HG02571 (cell line): ENCODE measurements at regions not wholly inside any gene's neighbourhood (a gene's known extent, or its start where the extent isn't known, plus 50 kb on each side); places are given as distances from the start of the nearest gene placed in this dataset.
"Not testable (repeated sequence)": the region's sequence is repeated elsewhere in the genome, so short reads cannot be mapped to it uniquely, and the experiment has no call there.

Experiments
- ATAC-seq: cut with Tn5 transposase; IDR thresholded peaks from one replicate; pipeline ENCODE4 v1.9.1; 2021; ENCODE audit warnings: mild to moderate bottlenecking, moderate library complexity; ENCODE audit not compliant: unreplicated experiment

DNA sequence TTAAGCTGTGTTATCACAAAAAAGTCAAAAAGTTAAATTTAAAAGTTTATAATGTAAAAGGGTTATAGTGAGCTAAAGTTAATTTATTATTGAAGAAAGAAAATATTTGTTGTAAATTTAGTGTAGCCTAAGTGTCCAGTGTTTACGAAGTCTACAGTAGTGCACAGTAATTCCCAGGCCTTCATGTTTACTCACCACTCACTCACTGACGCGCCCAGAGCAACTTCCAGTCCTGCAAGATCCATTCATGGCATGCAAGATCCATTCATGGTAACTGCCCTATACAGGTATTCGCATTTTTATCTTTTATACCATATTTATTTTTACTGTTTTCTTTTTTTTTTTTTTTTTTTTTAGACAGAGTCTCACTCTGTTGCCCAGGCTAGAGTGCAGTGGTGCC, 69.5 kb downstream of the TPRA1 start:
- ATAC-seq: no peak

DNA sequence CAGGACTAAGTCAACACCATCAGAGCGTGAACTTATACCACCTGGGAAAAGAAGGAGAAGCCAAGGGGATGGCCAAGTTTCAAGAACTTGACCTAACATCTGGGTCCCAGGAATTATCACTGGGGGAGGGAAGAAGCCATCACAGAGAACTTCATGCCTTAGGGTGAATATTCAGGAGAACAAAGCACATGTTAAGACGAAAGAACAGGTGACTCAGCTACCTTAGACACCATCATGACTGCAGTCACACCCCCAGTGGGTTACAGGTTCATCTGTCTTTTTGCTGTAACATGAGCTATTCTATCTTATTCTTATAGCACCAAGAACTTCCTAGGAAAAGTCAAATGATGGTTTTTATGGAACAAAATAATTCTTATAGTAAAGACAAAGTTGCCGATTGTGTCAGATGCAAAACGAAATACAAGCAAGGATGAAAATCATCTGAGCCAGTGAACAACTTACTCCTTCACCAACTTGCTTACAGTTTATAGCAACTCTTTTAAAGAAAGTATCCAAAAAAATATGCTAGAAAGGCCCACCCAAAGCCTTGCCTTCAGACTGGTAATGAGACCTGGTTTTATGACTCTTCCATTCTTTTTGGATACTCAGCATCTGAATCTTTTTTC, 72.0 kb downstream of the TPRA1 start:
- no peak for ATAC-seq

DNA sequence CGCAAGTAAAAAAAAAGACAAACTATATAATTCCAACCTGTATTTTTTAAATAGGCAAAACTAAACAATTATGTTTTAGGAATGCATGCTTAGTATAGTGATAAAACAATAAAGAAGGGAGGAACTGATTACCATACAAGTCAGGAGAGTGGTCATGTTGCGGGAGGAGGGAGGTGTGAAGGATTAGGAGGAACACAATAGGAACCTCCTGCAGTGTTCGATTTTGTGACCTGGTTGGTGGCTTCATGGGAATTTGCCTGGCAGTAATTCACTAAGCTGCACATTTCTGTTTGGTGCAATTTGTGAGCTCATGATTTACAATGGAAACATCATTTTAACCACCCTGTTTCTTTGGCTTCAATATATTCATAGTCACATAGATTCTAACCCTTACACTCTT, 78.3 kb downstream of the TPRA1 start:
- ATAC-seq: no peak

DNA sequence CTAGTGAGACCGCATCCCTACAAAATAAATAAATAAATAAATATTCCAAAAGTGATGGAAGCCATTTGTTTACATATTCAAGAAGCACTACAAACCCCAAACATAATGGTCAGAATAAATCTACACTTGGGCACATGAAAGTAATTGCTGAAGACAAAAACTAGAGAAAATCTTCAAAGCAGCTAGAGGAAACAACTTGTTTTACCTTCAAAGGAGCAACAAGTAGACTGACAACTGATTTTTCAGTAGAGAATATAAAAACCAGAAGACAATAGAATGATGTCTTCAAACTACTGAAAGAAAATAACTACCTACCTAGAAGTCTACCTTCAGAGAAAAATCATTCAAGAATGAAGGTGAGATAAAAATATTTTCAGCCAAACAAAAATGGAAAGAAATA, 89.4 kb downstream of the TPRA1 start:
- ATAC-seq: no peak

DNA sequence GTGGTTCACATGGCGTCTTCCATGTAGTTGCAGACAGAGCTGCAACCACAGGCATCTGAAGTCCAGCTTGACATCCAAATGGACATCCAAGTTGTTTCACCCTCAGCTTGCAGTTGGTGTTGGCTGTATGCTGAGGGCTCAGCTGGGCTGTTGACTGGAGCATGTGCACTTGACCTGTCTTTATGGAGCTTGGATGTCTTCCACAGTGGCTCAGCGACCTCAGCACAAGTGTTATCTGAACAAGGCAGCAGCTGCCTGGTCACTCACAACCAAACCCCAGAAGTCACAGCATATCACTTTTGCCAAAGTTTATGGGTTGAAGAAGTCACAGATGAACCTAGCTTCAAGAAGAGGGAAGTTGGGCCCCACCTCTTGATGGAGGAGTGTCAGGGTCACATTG, 92.9 kb downstream of the TPRA1 start:
- no peak for ATAC-seq

DNA sequence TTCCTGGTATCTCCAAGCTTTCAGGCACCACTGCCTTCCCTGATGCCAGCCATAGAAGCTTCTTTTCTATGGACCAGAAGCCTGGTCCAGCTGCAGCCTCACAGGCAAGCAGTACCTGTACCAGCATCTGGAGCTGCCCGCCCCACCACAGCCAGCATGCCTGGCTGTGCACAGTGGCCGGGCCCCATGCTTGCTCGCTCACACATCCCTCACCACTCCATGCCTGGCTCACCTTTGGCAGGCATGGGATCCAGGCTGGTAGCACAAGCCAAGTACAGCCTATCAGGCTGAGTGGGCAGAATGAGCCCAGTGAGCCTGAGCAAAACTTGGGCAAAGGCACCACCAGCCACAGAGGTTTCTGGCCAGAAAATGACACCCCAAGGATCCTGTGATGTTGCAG, 93.4 kb downstream of the TPRA1 start:
- no peak for ATAC-seq

DNA sequence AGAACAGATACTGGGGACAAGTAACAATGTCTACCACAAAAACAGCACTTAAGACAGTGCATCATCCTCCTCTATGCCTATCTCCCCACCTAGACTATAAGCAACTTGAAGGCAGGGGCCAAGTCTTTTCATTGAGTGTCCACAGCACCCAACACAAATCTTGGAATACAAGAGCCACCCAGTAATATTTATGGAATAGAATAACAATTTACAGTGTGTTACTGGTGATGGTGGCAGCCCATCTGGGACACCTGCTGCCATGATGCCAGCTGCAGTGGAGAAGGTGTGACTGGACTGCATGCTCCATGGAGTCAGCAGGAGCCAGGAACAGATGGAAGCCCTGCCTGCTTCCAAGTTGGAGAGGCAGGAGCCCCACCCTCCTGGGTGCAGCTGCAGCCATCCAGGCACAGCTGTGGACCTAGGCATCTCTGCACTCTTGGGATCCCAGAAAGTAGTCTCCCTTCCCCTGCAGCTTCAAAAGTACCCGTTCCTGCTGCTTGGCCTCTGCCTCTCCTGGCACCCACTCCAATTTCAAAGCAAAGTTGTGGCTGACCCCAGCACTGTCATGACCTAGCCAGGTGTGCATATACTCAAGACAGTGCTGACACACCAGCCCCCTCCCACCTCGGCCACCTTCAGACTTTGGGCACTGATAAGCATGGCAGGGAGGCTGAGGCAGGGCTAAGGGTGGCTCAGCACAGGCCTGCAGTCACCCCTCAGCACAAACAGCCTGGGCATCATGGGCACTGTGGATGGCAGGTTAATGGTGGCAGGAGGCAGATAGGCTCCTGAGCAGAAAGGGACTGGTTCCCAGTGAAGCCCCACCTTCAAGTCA, 94.5 kb downstream of the TPRA1 start:
- no peak for ATAC-seq

DNA sequence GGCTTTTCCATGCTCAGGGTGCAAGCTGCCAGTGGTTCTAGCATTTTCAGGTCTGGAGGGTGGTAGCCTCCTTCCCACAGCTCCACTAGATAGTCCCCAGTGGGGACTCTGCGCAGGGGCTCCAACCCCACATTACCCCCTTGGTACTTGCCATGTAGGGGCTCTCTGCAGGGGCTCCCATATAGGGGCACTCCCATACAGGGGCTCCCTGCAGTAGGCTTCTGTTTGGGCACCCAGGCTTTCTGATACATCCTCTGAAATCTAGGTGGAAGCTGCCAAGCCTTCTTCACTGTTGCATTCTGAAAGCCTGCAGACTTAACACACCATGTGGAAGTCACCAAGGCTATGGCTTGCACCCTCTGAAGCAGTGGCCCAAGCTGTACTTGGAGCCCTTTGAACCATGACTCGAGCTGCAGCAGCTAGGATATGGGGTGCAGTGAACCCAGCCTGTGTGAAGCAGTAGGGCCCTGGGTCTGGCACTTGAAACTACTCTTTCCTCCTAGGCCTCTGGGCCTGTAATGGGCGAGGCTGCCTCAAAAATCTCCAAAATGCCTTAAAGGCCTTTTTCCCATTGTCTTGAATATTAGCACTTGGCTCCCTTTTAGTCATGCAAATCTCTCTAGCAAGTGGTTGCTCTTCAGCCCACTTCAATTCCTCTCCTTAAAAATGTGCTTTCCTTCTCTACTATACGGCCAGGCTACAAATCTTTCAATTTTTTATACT, 96.4 kb downstream of the TPRA1 start:
- ATAC-seq: no peak

DNA sequence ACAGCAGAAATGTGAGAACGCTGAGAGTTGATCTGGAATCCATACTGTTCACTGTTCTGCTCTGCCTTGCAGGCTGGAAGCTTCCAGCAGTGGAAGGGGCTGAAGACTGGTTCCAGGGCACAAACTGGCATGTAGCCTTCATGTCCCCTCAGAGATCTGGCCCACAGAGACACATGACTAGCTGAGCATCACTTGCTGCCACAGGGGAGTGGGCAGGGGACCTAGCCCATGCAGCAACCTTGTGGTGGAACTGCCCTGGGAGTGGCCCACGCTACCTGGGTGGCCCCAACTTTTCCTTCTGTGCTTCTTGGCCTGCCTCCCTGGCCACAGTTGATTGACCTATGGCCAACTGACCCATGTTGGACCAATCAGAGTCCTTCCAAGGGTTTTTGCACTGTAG, 98.1 kb downstream of the TPRA1 start:
- no peak for ATAC-seq

DNA sequence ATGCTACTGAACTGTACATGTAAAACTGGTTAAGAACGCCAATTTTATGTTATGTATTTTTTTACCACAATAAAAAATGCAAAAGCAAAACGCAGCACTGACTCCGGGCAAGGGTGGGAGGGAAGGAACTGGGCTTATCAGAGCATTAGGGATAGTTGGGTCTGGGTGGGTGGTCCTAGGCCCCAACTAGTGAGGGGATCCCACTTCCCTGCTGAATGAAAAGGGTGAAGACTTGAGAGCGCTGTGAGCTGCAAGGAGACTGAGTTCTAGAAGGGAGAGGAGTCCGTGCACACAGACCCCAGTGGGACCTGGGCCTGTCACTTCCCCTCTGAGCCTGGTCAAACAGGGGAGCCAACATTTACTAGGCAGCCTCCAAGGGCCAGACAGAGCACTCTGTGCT, 98.6 kb downstream of the TPRA1 start:
- ATAC-seq: no peak

DNA sequence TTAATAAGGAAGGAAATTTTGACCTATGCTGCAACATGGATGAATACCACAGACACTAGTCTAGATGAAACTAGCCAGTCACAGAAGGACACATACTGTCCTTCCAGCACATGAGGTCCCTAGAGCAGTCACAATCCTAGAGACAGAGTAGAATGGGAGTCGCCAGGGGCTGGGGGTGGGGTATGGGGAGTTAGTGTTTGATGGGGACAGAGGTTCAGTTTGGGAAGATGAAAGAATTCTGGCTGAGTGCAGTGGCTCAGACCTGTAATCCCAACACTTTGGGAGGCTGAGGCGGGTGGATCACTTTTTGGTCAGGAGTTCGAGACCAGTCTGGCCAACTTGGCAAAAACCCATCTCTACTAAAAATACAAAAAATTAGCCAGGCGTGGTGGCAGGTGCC, 99.2 kb downstream of the TPRA1 start:
- ATAC-seq: no peak

DNA sequence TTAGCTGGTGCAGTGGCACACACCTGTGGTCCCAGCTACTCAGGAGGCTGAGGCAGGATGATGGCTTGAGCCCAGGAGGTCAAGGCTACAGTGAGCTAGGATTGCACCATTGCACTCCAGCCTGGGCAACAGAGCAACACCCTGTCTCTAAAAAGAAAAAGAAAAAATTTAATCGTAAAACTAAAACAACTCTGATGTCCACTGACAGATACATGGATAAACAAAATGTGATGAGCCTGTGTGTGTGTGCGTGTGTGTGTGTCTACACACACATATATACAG, 99.6 kb downstream of the TPRA1 start:
- ATAC-seq: not testable (repeated sequence)

DNA sequence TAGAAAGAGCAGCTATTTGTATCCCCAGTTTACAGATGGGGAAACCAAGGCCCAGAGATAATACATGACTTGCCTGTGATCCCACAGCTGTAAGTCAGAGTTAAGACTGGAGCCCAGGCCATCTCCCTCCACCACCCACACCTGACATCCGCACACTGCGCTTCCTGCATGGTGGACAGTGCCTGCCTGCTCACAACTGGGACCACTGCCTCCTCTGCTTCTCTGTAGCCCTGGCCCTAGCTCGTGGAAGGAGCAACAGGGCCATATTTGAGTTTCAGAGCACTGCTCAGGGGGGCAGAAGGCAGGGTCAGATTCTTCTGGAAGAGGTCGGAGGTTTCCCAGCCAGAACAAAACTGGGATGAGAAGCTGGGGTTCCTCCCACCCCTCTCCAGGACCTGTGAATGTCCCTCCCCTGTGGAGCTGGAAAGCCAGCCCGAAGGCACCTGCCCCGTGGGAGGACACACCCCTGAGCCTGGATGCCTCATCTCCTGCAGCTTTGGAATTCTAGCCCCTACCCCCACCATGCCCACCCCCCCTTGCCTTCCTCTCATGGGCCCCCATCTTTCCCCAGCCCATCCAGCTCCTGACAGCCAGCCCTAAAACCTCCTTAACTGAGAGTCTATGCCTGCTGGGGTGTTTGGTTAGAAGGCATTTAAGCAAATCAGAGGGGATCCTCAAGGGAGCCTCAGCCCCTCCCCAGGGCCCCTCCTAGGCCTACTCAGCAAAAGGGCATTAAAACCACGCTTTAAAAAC, 100.1 kb downstream of the TPRA1 start:
- no peak for ATAC-seq

DNA sequence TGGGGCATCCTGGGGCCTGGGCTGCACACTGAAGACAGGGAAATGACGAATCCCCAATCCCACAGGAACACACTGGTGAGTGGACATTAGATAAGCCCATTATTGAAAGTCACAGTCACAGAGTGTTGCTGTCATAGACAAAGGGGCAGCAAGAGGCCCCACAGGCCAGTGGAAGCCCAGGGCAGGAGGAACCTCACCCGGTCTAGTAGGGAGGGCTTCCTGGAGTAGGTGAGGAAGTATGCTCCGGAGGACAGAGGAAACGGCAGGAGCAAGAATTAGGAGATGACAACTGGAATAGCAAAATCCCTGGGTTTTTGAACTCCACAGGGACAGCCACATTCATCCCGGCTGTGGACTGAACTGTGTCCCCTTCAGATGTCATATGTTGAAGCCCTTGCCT, 101.2 kb downstream of the TPRA1 start:
- no peak for ATAC-seq

DNA sequence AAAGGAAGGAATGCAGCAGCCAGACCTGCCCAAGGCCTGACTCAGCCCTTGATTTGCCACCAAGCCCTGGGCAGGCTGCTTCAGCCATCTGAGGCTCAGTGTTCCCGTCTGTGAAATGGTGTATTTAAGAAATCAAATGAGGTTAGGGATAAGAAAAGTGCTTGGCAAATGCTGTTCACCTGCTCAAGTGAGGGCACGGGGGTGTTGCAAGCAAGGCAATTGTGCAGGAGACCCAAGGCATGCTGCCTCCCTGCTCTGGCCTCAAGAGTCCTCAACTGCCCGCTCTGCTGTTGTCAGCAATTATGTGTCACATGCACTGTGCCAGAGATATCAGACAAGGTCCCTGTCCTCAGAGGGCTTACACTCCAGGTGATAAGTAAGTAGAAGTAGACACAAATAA, 101.8 kb downstream of the TPRA1 start:
- ATAC-seq: no peak

DNA sequence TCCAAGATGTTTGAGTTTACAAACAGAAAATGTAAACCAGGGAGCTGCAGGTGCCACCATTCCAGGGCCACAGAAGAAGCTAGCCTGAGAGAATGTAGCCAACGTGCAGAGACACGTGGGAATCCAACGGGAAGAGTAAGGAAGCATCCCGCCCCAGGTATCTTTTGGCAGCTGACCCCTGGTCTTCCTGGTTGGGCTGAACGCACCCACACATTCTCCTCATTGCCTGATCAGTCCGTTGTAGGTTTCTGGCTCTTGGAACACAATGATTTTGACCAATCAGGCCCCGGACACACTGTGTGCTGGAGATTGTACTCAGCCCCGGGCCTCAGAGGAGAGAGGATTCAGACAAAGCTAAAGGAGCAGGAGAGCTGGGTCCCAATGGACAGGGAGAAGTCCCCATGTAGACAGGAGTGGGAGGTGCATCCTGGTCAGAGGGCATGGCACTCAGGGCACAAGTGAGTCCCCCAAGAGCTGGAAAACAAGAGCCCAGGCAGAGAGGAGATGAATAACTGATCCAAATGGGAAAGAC, 102.3 kb downstream of the TPRA1 start:
- ATAC-seq: no peak

DNA sequence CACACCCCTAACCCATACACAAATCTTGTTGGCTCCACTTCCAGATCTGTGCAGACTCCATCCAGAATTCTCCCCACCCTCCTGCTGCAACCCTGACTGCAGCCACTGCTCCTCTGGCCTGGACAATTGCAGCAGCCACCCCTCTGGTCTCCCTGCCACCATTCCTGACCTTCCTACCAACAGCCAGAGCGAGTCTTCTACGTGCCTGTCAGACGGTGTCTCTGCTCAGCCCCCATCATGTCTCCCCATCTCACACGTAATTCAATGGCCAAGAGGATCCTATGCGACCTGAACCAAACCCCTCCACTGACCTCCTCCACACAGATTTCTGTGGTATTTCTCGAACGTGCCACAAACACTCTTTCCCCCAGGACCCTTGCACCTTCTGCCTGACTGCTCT, 103.3 kb downstream of the TPRA1 start:
- no peak for ATAC-seq

DNA sequence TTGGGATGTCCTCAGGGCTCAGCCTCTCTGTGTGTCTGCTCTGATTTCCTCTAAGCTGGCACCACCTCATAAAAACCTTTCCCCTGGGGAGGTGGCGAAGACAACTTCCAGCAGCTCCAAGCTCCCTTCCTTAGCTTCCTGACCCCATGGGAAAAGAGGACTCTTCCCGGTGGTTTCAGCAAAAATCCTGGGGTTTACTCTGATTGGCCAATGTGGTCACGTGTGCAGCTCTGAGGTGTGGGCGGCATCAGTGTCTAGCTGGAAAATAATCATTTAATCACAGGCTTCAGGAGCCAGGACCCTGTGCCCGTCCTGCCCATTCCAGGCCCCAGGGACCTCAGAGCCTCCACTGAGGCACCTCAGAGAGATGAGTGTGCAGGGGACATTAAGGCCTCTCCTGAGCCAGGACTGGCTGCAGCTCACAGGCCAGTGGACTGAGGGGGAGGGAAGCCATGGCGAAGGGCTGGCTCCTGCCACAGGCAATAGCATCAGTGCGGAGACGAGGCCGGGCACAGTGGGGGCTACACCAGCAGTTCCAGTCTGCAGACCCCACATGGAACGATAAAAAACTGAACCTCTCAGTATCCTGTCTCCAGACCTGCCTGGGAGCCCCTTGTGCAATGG, 104.1 kb downstream of the TPRA1 start:
- ATAC-seq: no peak

DNA sequence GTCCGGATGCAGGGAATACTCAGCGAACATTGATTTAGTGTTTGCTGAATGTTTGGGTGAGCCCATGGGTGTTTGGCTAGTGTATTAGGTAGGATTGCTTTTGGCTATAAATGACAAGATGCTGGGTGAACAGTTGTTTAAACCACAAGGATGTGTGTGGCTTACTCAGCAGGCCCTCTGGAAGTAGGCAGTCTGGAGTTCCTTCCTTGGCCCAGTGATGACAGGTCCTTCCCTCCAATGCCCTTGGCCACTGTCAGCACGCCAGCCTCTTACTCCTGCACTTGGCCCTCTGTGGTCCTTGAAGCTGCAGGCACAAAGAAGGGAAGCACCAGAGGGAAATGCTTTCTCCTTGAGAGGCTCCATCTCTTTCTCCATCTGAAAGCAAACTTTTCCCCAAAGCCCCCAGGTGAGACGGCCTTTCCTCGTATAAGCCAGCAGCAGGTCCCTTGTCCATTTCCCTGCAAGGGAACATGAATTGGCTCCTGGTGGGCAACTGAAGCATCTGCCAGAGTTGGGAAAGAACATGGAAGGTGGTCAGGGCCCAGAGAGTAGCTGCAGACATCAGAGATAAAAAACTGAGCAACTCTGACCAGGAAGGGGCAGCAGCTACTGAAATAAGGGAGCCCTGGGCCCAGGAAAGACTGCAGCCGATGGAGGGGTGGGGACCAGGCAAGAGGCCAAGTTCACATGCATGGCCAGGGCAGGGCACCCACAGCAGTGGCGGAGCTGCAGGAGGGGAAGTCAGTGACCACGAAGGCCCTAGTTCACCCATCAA, 105.0 kb downstream of the TPRA1 start:
- no peak for ATAC-seq
